Osteocyte (in vitro differentiated cells): ENCODE measurements at regions not wholly inside any gene's neighbourhood (a gene's known extent, or its start where the extent isn't known, plus 50 kb on each side); places are given as distances from the start of the nearest gene placed in this dataset.

Experiments
- DNase-seq: peaks from one replicate; pipeline ENCODE4 v3.0.0; 2021; ENCODE audit warnings: mixed read lengths; ENCODE audit not compliant: unreplicated experiment; ENCODE audit errors: extremely low spot score
- H3K27ac Mint-ChIP-seq: one replicate; pipeline ENCODE4 v1.8.0; 2021; ENCODE audit warnings: mild to moderate bottlenecking, mixed read lengths; ENCODE audit not compliant: unreplicated experiment
- H3K27me3 Mint-ChIP-seq: one replicate; pipeline ENCODE4 v1.8.0; 2021; ENCODE audit warnings: mixed read lengths; ENCODE audit not compliant: unreplicated experiment
- H3K36me3 Mint-ChIP-seq: one replicate; pipeline ENCODE4 v1.8.0; 2021; ENCODE audit warnings: mixed read lengths; ENCODE audit not compliant: unreplicated experiment
- H3K4me1 Mint-ChIP-seq: one replicate; pipeline ENCODE4 v1.8.0; 2021; ENCODE audit warnings: mixed read lengths; ENCODE audit not compliant: unreplicated experiment
- H3K4me3 Mint-ChIP-seq: one replicate; pipeline ENCODE4 v1.8.0; 2021; ENCODE audit warnings: mild to moderate bottlenecking, moderate library complexity, mixed read lengths; ENCODE audit not compliant: unreplicated experiment
- H3K9me3 Mint-ChIP-seq: one replicate; pipeline ENCODE4 v1.8.0; 2021; ENCODE audit warnings: mixed read lengths; ENCODE audit not compliant: unreplicated experiment
- TF ChIP-seq, protein P1 (sequence below): fragments of 200-600 bp; sonication (generic); IDR thresholded peaks from 2 replicates; pipeline ENCODE4 v1.5.0; 2021; ENCODE audit warnings: antibody characterized with exemption, mild to moderate bottlenecking, moderate library complexity

DNA sequence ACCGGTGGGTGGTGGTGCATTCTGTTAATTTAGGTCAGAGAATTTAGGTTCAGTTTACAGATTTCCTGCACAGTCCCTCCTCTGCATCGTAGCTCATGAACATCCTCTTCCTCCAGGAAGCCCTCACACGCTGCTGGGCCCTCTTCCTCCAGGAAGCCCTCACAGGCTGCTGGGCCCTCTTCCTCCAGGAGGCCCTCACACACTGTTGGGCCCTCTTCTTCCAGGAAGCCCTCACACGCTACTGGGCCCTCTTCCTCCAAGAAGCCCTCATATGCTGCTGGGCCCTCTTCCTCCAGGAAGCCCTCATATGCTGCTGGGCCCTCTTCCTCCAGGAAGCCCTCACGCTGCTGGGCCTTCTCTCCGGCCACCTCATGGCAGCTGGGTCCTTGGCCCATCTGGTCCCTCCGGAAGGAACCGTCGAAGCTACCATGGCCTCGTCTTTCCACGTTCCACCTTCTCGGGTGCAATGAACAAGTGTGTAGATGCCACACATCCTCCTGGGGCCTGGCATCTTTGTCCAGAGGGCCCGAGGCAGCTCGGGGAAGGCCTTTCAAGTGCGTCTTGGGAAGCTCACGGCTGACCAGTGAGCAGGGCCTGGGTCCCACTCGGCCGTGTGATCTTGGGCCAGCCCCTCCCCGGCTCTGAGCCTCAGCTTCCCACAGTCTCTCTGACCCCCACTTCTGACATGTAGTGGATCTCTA lies 58.9 kb upstream of the PPARA start:
- no peaks in the 10 kb centered on the region for H3K9me3 Mint-ChIP-seq
- no peak for DNase-seq
- peak overlapping the region; percentile 67 for H3K27ac Mint-ChIP-seq
- no peaks in the 10 kb centered on the region for H3K27me3 Mint-ChIP-seq
- H3K4me3 Mint-ChIP-seq = no peak overlapping the region
- TF ChIP-seq, protein P1, sequence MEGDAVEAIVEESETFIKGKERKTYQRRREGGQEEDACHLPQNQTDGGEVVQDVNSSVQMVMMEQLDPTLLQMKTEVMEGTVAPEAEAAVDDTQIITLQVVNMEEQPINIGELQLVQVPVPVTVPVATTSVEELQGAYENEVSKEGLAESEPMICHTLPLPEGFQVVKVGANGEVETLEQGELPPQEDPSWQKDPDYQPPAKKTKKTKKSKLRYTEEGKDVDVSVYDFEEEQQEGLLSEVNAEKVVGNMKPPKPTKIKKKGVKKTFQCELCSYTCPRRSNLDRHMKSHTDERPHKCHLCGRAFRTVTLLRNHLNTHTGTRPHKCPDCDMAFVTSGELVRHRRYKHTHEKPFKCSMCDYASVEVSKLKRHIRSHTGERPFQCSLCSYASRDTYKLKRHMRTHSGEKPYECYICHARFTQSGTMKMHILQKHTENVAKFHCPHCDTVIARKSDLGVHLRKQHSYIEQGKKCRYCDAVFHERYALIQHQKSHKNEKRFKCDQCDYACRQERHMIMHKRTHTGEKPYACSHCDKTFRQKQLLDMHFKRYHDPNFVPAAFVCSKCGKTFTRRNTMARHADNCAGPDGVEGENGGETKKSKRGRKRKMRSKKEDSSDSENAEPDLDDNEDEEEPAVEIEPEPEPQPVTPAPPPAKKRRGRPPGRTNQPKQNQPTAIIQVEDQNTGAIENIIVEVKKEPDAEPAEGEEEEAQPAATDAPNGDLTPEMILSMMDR = no peak
- H3K36me3 Mint-ChIP-seq = peaks cover 11% of the 10 kb centered on the region
- H3K4me1 Mint-ChIP-seq = peaks cover 36% of the 10 kb centered on the region

DNA sequence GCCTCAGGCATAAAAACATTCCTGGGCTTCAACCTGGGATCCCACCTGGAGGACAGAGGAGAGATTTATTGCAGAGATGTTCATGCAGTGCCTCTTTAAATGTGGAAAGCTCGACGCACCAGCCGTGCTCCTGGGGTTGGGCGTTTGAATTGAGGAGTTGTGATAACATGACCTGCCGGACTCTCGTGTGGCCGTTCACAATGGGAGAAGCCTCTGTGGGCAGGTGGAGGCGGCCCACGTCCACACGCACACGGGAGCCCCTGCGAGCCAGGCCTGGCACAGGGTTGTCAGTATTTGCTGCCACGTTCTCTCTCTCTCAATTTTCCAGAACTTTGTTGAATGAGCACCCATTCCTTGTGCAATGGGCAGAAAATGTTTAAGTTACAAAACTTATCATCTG lies 58.3 kb upstream of the PPARA start:
- Mint-ChIP-seq H3K36me3 (peaks cover 9% of the 10 kb centered on the region), H3K9me3 (no peaks in the 10 kb centered on the region), H3K27ac (peak overlapping the region; percentile 50), H3K4me3 (no peak overlapping the region), H3K4me1 (peaks cover 31% of the 10 kb centered on the region), H3K27me3 (no peaks in the 10 kb centered on the region)
- TF ChIP-seq, protein P1 = no peak
- no peak for DNase-seq

DNA sequence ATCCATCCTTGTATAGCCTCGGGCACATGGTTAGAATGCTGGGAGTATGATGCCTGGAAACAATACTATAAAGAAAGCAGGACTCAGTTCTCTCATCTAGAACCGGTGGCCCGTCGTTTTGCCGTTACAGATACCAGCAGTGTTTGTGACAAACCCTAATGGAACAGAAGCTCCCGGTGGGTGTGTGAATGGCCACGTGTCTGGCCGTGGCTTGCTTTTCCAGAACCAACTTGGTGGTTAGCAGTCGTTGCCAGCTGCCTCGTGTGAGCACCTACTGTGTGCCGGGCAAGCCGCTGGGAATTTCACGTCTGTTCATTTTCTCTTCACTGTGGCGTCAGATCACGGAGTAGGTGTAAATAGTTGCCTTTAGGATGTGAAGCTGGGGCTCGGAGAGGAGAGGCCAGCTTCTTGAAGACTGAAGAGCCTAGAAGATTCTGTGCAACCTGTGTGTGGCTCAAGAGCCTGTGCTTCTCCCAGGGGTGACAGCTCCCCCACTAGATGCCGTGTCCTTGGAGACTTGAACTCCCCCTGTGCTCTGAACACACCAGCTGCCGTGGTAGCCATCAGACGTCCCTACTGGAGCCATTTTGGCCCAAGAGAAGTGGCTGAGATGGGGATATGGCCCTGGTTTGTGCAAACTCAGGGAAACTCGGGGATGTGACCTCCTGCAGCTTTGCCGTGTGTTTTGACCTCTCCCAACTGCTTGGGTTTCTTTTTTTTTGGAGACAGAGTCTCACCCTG lies 57.5 kb upstream of the PPARA start:
- no peaks in the 10 kb centered on the region for H3K9me3 Mint-ChIP-seq
- H3K36me3 Mint-ChIP-seq = peaks cover 13% of the 10 kb centered on the region
- no peak for DNase-seq
- TF ChIP-seq, protein P1 = no peak
- no peak overlapping the region for H3K4me3 Mint-ChIP-seq
- no peak overlapping the region for H3K27ac Mint-ChIP-seq
- peaks cover 32% of the 10 kb centered on the region for H3K4me1 Mint-ChIP-seq
- H3K27me3 Mint-ChIP-seq = no peaks in the 10 kb centered on the region

DNA sequence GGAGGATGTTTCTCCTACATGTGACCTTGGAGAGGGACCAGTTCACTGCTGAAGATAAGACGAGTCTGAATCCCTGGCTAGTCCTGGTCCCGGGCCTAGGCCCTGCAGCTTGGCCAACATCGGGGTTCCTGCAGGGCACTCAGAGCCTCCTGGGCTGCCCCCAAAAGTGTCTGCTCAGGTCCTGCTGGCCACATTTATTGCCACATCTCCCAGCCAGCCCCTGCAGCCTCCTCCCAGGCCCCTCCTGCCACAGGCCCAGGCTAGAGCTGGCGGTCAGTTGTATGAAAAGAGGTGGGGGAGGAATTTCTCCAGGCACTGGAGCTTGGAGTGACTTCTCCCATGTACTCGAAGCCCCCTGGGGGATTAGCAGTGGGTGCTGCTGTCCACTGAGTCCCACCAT lies 56.5 kb upstream of the PPARA start:
- no peaks in the 10 kb centered on the region for H3K9me3 Mint-ChIP-seq
- no peak for DNase-seq
- TF ChIP-seq, protein P1 = no peak
- H3K4me3 Mint-ChIP-seq = no peak overlapping the region
- no peaks in the 10 kb centered on the region for H3K27me3 Mint-ChIP-seq
- peaks cover 30% of the 10 kb centered on the region for H3K4me1 Mint-ChIP-seq
- peak overlapping the region; percentile 14 for H3K27ac Mint-ChIP-seq
- peaks cover 16% of the 10 kb centered on the region for H3K36me3 Mint-ChIP-seq

DNA sequence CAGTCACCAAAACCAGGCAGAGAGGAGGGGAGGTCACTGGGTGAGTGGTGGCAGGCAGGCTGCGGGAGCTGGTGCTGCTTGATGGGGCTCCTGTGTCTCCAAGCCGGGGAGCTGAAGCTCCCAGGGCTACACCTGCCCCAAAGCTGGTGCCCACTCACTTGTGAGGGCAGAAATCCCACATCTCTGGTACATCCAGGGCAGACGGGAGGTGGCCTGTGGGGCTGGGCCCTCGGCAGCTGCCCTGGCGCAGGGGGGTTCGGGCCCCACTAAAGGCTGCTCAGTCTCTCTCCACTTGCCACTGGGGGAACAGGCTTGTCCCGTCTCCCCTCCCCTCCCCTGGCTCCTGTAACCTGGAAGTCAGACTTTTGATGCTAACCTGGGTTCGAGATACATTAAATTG lies 55.6 kb upstream of the PPARA start:
- DNase-seq = no peak

More for the DNA sequence above, 55.6 kb upstream of the PPARA start:
- H3K27ac Mint-ChIP-seq = no peak overlapping the region
- H3K36me3 Mint-ChIP-seq = peaks cover 14% of the 10 kb centered on the region
- TF ChIP-seq, protein P1 = no peak
- H3K27me3 Mint-ChIP-seq = no peaks in the 10 kb centered on the region
- H3K4me3 Mint-ChIP-seq = no peak overlapping the region
- H3K9me3 Mint-ChIP-seq = no peaks in the 10 kb centered on the region
- H3K4me1 Mint-ChIP-seq = peaks cover 31% of the 10 kb centered on the region
